ENCODE measurements at regions not wholly inside any gene's neighbourhood (a gene's known extent, or its start where the extent isn't known, plus 50 kb on each side); places are given as distances from the start of the nearest gene placed in this dataset.

- TF ChIP-seq CTCF (IDR thresholded peaks at IDR 0.05): no peak
- TF ChIP-seq POLR2AphosphoS5 (IDR thresholded peaks at IDR 0.05; ENCODE audit: low read depth, low read length): no peak
- TF ChIP-seq SIN3A (IDR thresholded peaks at IDR 0.05; ENCODE audit: borderline replicate concordance, insufficient read depth, low read depth, low read length): no peak
- no peak for TF ChIP-seq TCF7L2 (IDR thresholded peaks at IDR 0.05; ENCODE audit: low read depth, low read length)
- no peak for TF ChIP-seq REST (IDR thresholded peaks at IDR 0.05; ENCODE audit: insufficient read depth in 1 of 2, low read depth in 2 of 2, low read length in 1 of 2)
Observed at GRCh38 chr6:125445054-125445453, 143.3 kb upstream of the HDDC2 start.
